ENCODE measurements at regions not wholly inside any gene's neighbourhood (a gene's known extent, or its start where the extent isn't known, plus 50 kb on each side); places are given as distances from the start of the nearest gene placed in this dataset.

- H3K4me3 ChIP-seq (ENCODE audit: low read depth, low read length) = no peak overlapping the region
- no peak for TF ChIP-seq CTCF (conservative IDR thresholded peaks at IDR 0.05; ENCODE audit: low read depth, low read length)
- DNase-seq (ENCODE audit: low read depth) = no peak
Measured at GRCh38 chr7:115721293-115722217, 309.0 kb downstream of the TFEC start.

DNA sequence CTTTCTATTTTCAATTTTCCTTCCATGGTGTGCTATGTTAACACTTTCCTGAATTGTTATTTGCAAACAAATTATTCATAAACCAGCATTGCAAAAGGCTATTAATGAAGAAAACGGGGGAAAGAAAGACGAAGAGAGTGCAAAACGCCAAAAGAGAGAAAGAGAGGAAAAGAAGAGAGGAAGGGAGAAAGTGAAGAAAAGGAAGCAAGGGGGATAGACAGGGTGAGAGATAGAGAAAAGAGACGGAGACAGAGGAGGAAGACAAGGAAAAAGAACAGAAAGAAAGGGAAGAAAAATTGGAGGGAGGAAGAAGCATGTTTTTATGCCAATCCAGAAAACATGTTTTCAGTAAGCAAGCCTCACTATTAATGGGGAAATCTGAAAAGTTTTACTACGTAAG lies 310.6 kb downstream of the TFEC start:
- no peak overlapping the region for H3K4me3 ChIP-seq (ENCODE audit: low read depth, low read length)
- no peak for DNase-seq (ENCODE audit: low read depth)
- no peak for TF ChIP-seq CTCF (conservative IDR thresholded peaks at IDR 0.05; ENCODE audit: low read depth, low read length)

GRCh38 chr7:115709664-115710063 lies 320.9 kb downstream of the TFEC start:
- no peak overlapping the region for H3K4me3 ChIP-seq (ENCODE audit: low read depth, low read length)
- no peak for DNase-seq (ENCODE audit: low read depth)
- no peak for TF ChIP-seq CTCF (conservative IDR thresholded peaks at IDR 0.05; ENCODE audit: low read depth, low read length)

DNA sequence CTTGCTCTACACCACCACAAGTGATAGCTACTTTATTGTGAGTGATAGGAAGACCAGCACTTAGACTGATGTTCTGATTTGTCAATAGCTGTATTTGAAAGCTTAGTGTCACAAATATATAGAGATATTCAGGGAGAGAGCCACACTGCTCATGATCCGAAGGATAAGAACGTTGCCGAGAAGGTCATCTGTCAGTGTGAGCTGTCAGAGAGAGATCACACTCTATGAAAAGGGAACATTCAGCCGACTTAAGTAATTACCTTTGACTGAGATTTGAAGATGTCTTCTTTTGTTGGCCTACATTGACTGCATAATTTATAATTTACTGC lies 322.6 kb downstream of the TFEC start:
- no peak for TF ChIP-seq CTCF (conservative IDR thresholded peaks at IDR 0.05; ENCODE audit: low read depth, low read length)
- no peak for DNase-seq (ENCODE audit: low read depth)
- no peak overlapping the region for H3K4me3 ChIP-seq (ENCODE audit: low read depth, low read length)

DNA sequence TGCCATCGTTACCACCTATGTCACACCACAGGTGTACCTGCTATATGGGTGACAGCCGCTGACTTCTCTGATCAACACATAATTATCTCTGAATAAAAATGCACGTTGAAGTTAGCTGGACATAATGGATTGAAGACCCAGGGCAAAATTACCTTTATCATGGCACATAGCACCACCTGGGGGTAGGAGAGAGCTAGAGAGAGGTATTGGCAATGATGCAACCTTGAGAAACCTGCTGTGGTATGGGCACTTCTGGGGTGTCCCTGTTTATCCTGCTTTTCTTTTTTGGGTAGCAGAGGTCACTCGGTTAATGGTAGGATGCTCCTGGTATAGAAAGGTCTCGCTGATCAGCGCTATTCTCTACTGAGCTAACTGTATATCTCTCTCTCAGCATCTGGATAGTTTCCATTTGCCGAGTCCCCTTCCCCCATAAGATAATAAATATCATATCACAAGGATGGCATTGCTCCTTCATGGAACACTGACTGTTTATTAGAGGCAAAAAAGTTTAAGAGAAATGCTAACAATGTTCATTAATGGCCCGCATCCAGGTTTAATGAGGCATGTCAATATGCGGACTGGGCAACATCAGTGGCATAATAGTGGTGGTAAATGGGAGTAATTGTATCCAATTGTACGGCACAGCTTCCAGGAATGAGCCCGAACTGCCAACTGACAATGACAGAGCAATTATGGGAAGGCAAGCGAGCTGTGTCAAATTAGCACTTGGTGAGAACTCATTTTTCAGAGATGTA lies 323.1 kb downstream of the TFEC start:
- DNase-seq (ENCODE audit: low read depth) = no peak
- peak; percentile 75 for TF ChIP-seq CTCF (conservative IDR thresholded peaks at IDR 0.05; ENCODE audit: low read depth, low read length)
- peak overlapping the region; percentile 15 for H3K4me3 ChIP-seq (ENCODE audit: low read depth, low read length)

- DNase-seq (ENCODE audit: low read depth) = no peak
- TF ChIP-seq CTCF (conservative IDR thresholded peaks at IDR 0.05; ENCODE audit: low read depth, low read length) = no peak
Measured at GRCh38 chr7:115704884-115705283, 325.7 kb downstream of the TFEC start.

More at GRCh38 chr7:115704884-115705283, 325.7 kb downstream of the TFEC start:
- no peak overlapping the region for H3K4me3 ChIP-seq (ENCODE audit: low read depth, low read length)
